ENCODE measurements at regions not wholly inside any gene's neighbourhood (a gene's known extent, or its start where the extent isn't known, plus 50 kb on each side); places are given as distances from the start of the nearest gene placed in this dataset.
"Not testable (repeated sequence)": the region's sequence is repeated elsewhere in the genome, so short reads cannot be mapped to it uniquely, and the experiment has no call there.

DNA sequence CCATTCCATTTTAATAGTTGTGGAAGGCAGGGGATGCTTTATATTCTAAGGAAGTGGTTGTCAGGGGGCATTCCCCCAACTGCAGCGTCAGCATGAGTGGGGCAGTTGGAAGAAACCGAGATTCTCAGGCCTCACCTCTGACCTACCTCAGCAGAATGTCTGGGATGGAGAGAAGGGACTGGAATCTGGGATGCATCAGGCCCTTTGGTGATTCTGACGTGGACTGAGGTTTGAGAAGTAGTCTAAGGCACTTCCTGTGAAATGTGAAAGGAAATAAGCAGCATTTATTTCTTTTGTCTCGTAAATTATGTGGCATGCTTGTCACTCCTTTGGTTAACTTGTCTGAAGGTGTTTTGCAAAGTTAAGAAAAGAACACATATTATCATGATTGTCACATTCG, 540.7 kb upstream of the NETO1 start:
- no peak for DNase-seq

DNA sequence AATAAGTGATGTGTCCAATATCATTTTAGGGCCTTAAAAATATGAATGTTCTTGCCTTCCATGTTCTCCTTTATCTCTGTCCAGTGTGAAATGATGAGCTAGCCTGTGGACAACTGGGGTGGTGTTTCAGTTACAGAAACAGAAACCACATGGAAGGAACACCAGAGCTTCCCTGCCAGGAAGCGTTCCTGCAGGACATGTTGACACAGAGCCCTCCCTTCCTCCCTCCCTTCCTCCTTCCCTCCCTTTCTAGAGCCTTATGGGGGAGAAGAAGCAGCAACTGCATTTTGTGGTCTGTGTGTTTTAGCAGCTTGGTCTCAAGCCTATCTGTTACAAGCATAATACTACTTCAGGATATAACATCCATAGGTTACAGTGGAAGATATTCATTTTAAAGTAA, 539.7 kb upstream of the NETO1 start:
- peak; percentile 37 for DNase-seq

DNA sequence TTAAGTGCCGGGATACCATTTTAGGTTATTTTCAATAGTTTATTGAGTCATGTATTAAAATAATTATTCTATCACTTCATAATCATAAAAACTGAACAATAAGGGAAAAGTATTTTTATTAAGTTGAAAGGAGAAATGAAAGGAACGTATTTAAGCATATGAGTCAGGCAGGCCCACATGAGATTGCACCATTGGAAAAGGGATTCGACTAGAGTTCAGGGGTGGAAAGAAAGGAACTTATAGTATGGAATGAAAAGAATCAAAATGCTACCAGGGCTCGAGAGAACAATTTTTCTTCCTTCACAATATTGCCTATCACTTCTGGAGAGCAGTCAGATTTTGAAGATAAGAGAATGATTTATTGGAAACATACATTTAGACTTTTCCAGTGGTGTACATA, 516.5 kb upstream of the NETO1 start:
- DNase-seq, result no peak

DNA sequence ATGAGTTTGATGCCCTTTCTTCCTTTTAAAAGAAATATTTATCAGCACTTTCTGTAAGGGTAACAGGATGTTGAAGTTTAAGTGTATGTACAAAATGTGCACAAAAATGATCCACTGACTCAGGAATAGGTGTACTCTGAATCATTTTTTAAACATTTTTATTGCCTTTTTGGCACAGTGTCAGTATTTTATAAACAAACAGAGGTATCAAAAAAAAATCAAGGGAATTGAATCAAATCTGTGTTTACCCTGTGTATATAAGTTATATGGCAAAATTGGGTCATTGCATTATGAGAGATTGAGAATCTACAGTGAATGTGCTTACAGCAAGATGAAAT, 513.9 kb upstream of the NETO1 start:
- DNase-seq, result no peak

DNA sequence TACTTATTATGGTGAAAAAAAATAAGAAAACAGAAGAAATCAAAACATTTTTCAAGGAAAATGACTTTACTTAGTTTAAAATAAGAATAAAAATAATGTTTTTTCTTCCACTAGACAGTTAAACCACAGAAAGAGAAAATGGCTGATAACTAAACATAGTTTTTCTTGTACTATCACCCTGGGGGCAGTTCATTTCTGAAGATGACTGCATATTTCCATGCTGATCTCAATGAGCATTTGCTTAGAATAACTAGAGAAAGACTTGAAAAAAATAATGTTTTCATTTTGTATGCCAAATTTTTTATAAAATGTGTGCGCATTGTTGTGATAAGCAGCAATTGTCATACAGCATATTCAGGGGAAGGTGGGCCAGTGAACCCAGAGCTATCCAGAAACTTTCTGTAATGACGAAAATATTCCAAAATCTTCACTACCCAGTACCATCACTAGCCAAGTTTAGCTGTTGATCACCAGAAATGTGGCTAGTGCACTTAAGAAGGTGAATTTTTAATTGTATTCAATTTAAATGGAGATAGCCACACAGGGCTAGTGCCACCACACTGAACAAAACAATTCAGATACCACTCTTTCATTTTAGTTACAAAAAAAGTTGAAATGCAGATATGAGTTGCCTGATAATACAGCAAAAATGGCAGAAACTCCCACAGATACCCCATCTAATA, 513.4 kb upstream of the NETO1 start:
- peak; percentile 37 for DNase-seq

DNA sequence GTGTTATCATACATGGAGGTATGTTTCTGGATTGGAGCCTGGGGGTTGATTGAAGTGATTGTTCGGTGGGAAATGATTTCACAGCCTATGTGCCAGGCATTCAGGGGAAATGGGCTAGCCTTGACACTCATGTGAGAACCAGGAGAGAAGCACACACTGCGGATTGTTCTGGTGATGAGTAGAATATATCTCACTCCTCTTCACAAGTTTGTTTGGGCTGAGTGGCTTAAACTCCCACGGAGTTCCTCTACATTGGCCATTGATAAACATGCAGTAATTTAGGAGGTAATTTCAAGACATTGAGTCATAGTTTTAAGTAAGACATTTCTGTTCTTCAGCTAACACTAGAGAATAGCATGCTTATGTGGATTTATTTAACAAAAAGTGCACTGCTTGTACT, 498.9 kb upstream of the NETO1 start:
- no peak for DNase-seq

DNA sequence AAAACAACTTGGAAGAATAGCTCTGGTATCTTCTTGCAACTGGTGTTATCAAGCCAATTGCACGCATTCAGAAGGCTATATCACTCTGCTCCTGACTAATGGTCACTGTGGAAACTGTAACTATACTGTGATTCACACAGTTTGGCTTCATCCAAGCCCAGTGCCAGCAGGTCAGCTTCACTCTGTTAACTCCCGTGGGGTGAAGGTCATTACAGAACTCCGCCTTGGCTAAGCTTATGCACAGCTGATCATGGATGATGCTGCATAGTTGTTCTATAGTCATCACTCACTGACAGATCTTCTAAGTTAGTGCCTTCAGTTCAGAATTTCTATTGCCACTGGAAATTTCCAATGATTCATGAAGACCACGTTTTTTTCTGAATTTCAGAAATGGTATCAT, 497.2 kb upstream of the NETO1 start:
- DNase-seq, result peak; percentile 16

DNA sequence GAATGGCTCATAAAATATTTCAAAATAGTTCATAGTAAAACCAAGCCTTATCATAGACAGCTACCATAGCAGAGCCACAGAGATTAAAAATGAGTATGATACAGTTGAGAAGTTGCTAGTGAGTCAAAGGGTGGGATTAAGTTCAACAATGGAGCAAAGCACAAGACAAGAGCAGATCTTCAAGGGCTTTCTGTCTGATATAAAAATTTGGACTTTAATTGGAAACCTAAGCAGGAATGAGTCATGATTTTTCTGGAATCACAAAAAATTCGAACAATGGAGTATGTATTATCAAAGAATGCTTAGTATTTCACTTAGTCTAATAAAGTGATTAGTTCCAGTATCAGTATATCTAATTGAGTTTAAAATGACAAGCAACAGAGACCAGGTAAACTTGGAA, 487.3 kb upstream of the NETO1 start:
- no peak for DNase-seq

DNA sequence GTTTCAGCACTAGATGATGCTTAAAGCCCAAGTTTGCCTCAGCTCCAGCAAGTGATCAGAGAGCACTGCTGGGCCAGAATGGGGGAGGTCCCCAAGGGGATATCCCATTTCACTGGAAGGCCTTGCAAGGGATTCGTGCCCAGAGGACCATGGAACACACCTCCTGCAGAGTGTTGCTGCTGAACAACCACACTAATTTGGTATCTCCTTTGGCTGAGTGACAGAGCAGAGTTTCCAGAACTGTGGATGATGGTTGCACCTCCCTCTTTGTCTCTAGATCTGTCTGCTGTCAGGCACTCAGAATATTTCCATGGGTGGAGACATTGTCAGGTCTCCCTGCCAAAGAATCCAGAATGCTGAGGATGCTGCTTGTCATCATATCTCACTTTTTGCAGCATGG, 484.8 kb upstream of the NETO1 start:
- peak; percentile 64 for DNase-seq

DNA sequence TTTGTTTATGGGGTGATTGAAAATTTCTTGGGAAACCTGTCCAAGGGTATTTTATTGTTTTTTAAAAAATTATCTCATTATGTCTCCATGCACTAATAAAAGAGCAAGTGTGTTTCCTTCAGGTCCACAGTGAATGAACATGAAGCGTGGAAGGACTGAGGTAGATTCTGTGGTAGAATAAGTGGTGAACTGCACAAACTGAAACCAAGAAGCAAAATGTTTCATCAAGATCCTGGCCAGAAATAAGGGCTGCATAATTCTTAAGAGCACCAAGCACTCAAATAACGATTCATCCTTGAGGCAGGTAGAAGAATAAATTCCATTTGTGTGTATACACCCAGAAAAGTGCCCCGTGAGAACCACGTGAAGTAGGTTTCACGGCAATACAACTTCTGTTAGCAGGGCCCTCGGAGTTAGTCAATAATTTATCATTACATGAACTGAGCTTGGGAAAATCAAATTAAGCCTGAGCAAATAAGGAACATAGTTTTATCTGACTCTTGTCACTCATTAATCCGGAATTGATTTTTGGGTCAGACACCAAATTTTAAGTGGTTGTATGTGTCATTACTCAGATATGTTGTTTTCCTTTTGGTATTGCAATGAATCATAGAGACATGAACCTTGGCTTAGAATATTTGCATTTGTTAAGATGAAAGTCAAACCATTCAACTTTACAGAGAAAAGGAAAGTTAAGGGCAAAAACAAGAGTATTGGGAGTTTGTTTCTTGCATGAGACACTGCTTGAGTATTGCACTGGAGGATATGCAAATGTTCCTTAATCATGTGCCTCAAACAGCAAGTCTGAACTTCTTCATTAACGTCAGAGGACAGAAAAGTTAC, 472.6 kb upstream of the NETO1 start:
- DNase-seq, result peak; percentile 14

DNA sequence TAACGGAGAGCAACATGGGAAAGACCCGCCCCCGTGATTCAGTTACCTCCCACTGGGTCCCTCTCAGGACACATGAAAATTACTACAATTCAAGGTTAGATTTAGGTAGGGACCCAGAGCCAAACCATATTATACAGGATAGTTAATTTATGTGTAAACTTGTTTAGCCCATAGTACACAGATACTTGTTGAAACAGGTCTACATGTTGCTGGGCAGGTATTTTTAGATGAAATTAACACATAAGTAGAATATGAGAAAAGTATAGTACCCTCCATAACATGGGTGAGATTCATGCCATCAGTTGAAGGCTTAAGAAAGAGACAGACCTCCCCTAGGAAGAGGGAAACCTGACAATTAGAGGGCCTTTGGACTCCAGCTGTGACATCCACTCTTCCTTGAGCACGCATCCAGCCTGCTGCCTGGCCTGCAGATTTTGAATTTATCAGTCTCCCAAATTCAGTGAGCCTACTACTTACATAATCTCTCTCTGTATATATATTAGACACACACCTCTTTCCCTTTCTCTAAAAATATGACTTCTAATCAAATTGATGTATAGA, 463.5 kb upstream of the NETO1 start:
- DNase-seq, result no peak

DNA sequence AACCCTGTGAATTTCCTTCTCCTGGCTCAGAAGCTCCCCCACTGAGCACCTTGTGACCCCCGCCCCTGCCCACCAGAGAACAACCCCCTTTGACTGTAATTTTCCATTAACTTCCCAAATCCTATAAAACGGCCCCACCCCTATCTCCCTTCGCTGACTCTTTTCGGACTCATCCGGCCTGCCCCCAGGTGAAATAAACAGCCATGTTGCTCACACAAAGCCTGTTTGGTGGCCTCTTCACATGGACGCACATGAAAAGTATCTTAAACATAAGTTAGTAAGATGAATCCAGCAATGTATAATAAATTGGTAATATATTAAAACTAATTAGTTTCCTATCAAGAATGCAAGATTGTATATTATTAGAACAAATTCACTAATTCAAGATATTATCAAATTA, 462.3 kb upstream of the NETO1 start:
- DNase-seq, result not testable (repeated sequence)

DNA sequence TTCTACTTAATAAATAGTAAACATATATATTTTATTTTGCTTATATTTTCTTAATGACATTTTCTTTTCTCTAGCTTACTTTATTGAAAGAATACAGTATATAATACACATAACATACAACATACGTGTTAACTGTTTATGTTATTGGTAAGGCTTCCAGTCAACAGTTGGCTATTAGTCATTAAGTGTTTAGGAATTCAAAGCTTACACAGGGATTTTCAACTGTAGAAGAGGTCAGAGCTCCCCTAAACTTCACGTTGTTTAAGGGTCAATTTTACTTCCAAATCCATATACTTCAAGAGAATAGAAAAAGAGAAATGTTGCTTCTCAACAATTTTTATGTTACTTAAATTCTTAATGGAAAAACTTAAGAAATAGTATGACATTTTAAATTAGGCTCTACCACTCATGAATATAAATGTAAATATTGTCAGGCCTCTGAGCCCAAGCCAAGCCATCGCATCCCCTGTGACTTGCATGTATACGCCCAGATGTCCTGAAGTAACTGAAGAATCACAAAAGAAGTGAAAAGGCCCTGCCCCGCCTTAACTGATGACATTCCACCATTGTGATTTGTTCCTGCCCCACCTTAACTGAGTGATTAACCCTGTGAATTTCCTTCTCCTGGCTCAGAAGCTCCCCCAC, 456.5 kb upstream of the NETO1 start:
- not testable (repeated sequence) for DNase-seq

DNA sequence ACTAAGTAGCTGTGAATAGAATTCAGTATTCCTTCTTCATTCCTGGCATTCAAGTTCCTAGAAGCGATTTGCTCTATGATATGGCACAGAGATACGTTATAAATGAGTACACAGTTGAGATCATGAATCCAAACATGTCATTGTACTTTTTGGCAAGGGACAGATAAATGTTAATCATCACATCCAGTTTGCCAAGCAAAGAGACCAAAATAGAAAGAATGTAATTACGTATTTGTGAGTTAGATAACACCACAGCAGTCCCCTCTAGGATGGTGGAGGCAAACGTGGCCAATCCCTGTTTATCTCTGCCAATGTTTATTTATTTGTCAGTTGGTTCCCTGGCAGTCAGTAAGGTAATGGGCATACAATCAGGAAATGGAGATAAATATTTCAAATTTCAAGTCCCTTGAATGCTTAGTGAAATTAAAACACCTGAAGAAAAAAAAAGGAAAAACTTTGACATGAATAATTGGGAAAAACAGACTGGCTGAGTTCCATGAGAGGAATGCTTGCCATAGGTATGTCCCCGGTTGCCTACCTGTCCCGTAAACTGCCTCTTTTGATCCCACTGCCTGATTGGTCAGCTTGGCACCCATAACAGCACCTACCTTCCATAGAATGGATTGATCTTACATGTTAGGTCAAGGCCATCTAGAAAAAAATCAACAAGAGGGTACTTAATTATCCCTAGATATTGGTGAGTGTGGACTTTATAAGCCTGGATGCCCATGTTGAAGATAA, 451.1 kb upstream of the NETO1 start:
- no peak for DNase-seq

DNA sequence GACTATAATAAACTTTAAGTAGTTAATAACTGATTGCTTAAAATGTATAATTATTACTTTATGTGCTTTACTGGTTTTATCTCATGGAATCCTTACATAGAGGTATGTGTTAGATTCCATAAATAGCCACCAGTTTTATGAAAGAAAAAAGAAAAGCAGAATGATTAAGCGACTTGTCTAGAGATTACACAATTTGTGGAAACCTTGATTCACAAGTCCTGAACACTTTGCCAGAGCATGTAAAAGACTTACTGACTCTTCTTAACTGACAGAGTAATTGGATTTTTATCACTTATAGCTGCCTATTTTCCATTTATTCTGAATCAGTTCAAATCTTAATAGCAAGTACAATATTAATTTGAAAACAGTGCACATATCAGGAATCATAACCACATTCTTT, 448.7 kb upstream of the NETO1 start:
- DNase-seq, result no peak

DNA sequence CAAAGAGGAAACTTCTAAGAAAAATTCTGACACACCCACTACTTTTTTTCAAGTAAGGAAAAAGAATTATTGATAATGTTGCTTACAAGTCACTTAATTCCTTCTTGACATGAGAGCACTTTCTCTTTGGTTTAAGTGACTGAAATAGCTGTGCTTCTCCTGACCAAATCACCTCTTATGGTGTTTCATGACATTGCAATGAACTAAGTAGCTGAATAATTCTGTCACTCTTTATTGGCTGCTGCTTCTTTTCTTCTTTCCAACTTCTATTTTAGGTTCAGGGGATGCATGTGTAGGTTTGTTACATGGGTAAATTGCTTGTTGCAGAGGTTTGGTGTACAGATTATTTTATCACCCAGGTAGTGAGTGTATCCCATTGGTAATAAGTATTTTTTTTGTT, 447.6 kb upstream of the NETO1 start:
- no peak for DNase-seq

DNA sequence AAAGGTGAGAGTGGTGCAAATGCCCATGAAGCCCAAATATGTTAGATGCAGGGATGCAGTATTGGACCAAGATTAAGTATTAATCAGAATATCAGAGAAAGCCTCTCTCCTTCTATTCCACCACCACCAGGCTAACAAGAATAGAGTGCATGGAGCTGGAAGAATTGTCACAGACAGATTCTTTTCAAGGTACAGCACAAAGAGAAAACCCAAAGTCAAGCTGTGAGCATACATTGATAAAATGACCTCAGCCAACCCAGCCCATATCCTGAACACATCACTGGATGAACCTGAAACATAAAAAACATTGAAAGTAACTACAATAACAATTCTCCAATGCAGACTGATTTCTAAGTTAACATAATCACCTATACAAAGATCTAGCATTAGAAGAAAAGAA, 445.7 kb upstream of the NETO1 start:
- no peak for DNase-seq

DNA sequence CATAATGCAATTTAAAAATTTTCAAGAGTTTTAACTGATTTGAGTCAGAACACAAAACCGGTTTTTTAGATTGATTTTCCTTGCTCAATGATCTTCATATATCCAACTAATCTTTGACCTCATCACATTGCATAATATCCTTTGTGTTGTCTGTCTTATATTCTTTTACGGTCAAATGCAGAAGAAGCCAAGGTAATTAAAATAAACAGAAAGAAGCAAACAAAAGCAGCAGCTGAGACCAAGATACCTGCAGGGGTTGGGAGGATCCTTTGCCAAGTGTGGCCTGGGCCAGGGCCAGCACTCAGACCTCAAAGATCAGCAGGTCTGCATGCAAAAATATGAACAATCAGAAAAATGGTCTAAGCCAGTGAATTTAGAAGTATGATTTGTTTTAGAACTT, 428.9 kb upstream of the NETO1 start:
- DNase-seq, result no peak

DNA sequence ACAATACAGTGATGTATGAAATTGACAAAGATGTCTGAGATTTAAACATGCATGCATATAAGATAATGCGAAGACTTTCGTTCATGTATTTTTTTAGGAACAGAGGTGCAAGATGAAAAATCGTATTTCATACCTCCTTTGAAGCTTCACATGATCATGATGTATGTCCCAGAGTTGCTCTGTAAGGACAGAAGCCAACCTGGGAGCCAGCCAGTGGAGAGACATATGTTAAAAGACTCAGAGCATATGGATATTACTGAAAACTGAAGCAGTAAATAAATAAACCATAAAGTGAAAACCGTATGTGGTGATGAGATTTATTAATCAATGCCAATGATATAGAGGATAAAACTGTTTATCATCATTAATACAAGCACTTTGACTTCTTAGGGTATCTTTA, 424.4 kb upstream of the NETO1 start:
- no peak for DNase-seq

DNA sequence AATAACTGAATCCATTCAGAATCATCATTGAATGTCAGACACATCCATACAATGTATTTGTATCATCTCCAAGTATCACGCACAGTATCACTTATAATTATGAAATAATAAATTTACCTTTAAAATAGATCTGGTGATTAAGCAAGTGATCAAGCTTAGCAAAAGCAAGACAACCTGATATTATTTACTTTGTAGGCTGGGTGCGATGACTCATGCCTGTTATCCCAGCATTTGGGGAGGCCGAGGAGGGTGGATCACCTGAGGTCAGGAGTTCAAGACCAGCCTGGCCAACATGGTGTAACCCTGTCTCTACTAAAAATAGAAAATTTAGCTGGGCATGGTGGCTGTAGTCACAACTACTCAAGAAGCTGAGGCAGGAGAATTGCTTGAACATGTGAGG, 421.0 kb upstream of the NETO1 start:
- no peak for DNase-seq

DNA sequence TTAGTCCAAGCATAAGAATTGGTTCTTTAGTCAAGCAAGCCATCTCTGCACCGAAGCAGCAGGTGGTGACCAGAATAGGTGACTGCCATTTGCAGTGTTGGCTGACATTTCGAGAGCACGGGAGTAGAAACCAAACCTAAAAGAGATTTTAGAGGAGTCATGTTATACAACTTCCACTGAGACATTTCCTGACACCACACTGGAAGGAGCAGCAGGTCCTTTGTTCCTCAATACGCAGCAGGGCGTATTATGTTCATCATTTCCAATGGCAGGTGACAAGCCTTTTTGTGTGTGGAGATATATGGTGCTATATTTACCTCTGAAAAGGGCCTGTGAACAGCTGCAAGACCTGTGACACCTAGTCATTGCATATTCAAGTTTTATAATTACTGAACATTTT, 418.8 kb upstream of the NETO1 start:
- no peak for DNase-seq

DNA sequence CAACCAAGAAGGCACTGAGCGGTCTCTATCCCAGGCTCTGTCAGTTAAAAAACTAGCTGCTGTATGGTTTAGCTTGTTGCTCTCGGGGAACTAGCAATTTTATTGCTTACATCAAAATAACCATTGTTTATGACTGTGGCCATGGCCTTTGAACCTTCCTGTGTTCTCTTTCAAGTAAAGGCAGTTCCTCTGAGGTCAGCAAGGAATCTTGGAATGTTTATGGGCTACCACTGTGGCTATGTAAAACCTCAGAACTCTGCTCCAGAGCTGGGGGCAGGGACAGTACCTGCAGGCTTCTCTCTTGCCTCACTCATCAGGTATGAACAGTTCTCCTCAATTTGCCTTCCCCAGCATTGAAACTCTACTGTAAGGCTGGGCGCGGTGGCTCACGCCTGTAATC, 416.0 kb upstream of the NETO1 start:
- no peak for DNase-seq

DNA sequence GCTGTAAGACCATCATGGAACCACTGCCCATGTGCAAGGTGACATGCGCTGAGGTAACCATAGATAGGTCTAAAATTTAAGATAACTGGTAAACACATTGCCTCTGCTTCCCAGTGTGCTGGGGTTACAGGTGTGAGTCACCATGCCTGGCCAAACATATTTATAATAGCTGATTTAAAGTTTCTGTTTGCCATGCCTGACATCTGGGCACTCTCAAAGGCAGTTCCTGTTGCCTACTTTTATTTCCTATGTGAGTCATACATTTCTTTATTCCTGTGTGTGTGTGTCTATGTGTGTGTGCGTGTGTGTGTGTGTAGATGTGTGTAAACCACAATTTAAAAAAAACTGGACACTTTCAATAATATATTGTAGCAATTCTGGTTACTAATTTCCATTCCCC, 415.2 kb upstream of the NETO1 start:
- DNase-seq, result no peak
